ENCODE measurements at regions not wholly inside any gene's neighbourhood (a gene's known extent, or its start where the extent isn't known, plus 50 kb on each side); places are given as distances from the start of the nearest gene placed in this dataset.

- no peak for DNase-seq
Observed at GRCh38 chr4:22097596-22097995, 149.0 kb upstream of the KCNIP4 start.

GRCh38 chr4:22094217-22094616, 145.6 kb upstream of the KCNIP4 start:
- DNase-seq, result no peak

GRCh38 chr4:22093126-22093525, 144.6 kb upstream of the KCNIP4 start:
- DNase-seq, result no peak

GRCh38 chr4:22091906-22092305, 143.3 kb upstream of the KCNIP4 start:
- no peak for DNase-seq

GRCh38 chr4:22091352-22091717, 142.8 kb upstream of the KCNIP4 start:
- no peak for DNase-seq

GRCh38 chr4:22090661-22091351, 142.2 kb upstream of the KCNIP4 start:
- no peak for DNase-seq

GRCh38 chr4:22077571-22077970, 129.0 kb upstream of the KCNIP4 start:
- DNase-seq, result no peak

GRCh38 chr4:22072726-22073125, 124.2 kb upstream of the KCNIP4 start:
- DNase-seq, result no peak

GRCh38 chr4:22072240-22072639, 123.7 kb upstream of the KCNIP4 start:
- DNase-seq, result no peak

GRCh38 chr4:22071749-22072148, 123.2 kb upstream of the KCNIP4 start:
- no peak for DNase-seq

- DNase-seq, result no peak
Observed at GRCh38 chr4:22070256-22070655, 121.7 kb upstream of the KCNIP4 start.

- DNase-seq, result no peak
Observed at GRCh38 chr4:22063613-22064012, 115.0 kb upstream of the KCNIP4 start.

GRCh38 chr4:22062676-22063075, 114.1 kb upstream of the KCNIP4 start:
- no peak for DNase-seq

GRCh38 chr4:22055954-22056353, 107.4 kb upstream of the KCNIP4 start:
- no peak for DNase-seq

GRCh38 chr4:22052076-22052475, 103.5 kb upstream of the KCNIP4 start:
- DNase-seq, result no peak

GRCh38 chr4:22048323-22048722, 99.8 kb upstream of the KCNIP4 start:
- DNase-seq, result no peak

- no peak for DNase-seq
Observed at GRCh38 chr4:22047793-22048192, 99.2 kb upstream of the KCNIP4 start.

- DNase-seq, result no peak
Observed at GRCh38 chr4:22045051-22045630, 96.6 kb upstream of the KCNIP4 start.

- DNase-seq, result no peak
Observed at GRCh38 chr4:22031423-22031822, 82.9 kb upstream of the KCNIP4 start.

GRCh38 chr4:22030881-22031280, 82.3 kb upstream of the KCNIP4 start:
- no peak for DNase-seq

- DNase-seq, result no peak
Observed at GRCh38 chr4:22030307-22030706, 81.7 kb upstream of the KCNIP4 start.

GRCh38 chr4:22029803-22030202, 81.2 kb upstream of the KCNIP4 start:
- DNase-seq, result no peak

- no peak for DNase-seq
Observed at GRCh38 chr4:22021106-22021505, 72.5 kb upstream of the KCNIP4 start.

- no peak for DNase-seq
Observed at GRCh38 chr4:22020129-22020528, 71.6 kb upstream of the KCNIP4 start.

GRCh38 chr4:22019676-22020075, 71.1 kb upstream of the KCNIP4 start:
- DNase-seq, result no peak
